T-helper 17 cell (primary cell): ENCODE measurements at regions not wholly inside any gene's neighbourhood (a gene's known extent, or its start where the extent isn't known, plus 50 kb on each side); places are given as distances from the start of the nearest gene placed in this dataset.
"Not testable (repeated sequence)": the region's sequence is repeated elsewhere in the genome, so short reads cannot be mapped to it uniquely, and the experiment has no call there.

Experiments
- ATAC-seq: fragments of 150-1000 bp; cut with Tn5 transposase; 2 replicates; pipeline ENCODE4 v1.10.0; 2021; ENCODE audit warnings: mild to moderate bottlenecking, moderate library complexity
- DNase-seq, 3 donors: peaks; one replicate each; pipeline versions ENCODE4 v3.0.0 to v3.0.0-alpha.2; 2020 to 2021
- H3K9me3 ChIP-seq: one replicate; pipeline ENCODE4 v1.7.0; 2013; ENCODE audit warnings: low read length, mild to moderate bottlenecking; ENCODE audit not compliant: control insufficient read depth, poor library complexity, severe bottlenecking
- H3K27ac Mint-ChIP-seq: one replicate; pipeline ENCODE4 v1.8.0; 2022; ENCODE audit warnings: mild to moderate bottlenecking, moderate library complexity, mixed read lengths
- H3K27me3 Mint-ChIP-seq: one replicate; pipeline ENCODE4 v1.8.0; 2022; ENCODE audit warnings: mixed read lengths
- H3K36me3 Mint-ChIP-seq: one replicate; pipeline ENCODE4 v1.8.0; 2022; ENCODE audit warnings: low read depth, mixed read lengths
- H3K4me1 Mint-ChIP-seq: one replicate; pipeline ENCODE4 v1.8.0; 2022; ENCODE audit warnings: mild to moderate bottlenecking, mixed read lengths
- H3K4me3 Mint-ChIP-seq: one replicate; pipeline ENCODE4 v1.8.0; 2022; ENCODE audit warnings: mild to moderate bottlenecking, moderate library complexity, mixed read lengths

- H3K36me3 Mint-ChIP-seq, result peaks cover under 1% of the 10 kb centered on the region
- H3K27ac Mint-ChIP-seq, result no peak overlapping the region
- DNase-seq (no peak), ATAC-seq (no peak)
- H3K9me3 ChIP-seq, result no peaks in the 10 kb centered on the region
- H3K4me3 Mint-ChIP-seq, result no peak overlapping the region
- no peaks in the 10 kb centered on the region for H3K4me1 Mint-ChIP-seq
- H3K27me3 Mint-ChIP-seq, result peaks cover 36% of the 10 kb centered on the region
Observed at GRCh38 chr1:38662126-38662525, 197.4 kb downstream of the RRAGC start.

- no peak for DNase-seq
- Mint-ChIP-seq H3K4me3 (no peak overlapping the region), H3K27me3 (peaks cover 60% of the 10 kb centered on the region), H3K36me3 (peaks cover 4% of the 10 kb centered on the region), H3K27ac (no peak overlapping the region), H3K4me1 (peaks cover 2% of the 10 kb centered on the region)
- ATAC-seq, result no peak
- no peaks in the 10 kb centered on the region for H3K9me3 ChIP-seq
Observed at GRCh38 chr1:38658883-38659282, 200.7 kb downstream of the RRAGC start.

- H3K36me3 Mint-ChIP-seq, result peaks cover 4% of the 10 kb centered on the region
- peaks cover 59% of the 10 kb centered on the region for H3K27me3 Mint-ChIP-seq
- H3K4me3 Mint-ChIP-seq, result no peak overlapping the region
- H3K27ac Mint-ChIP-seq, result no peak overlapping the region
- H3K4me1 Mint-ChIP-seq, result peaks cover 2% of the 10 kb centered on the region
- no peak for ATAC-seq
- no peak for DNase-seq
- H3K9me3 ChIP-seq, result no peaks in the 10 kb centered on the region
Observed at GRCh38 chr1:38657873-38658272, 201.7 kb downstream of the RRAGC start.

GRCh38 chr1:38657207-38657840 lies 202.2 kb downstream of the RRAGC start:
- H3K36me3 Mint-ChIP-seq, result peaks cover 4% of the 10 kb centered on the region
- no peak overlapping the region for H3K4me3 Mint-ChIP-seq
- no peaks in the 10 kb centered on the region for H3K9me3 ChIP-seq
- ATAC-seq (no peak), DNase-seq (no peak)
- peaks cover 65% of the 10 kb centered on the region for H3K27me3 Mint-ChIP-seq
- H3K4me1 Mint-ChIP-seq, result peaks cover 2% of the 10 kb centered on the region
- H3K27ac Mint-ChIP-seq, result no peak overlapping the region

GRCh38 chr1:38656726-38657125 lies 202.8 kb downstream of the RRAGC start:
- H3K4me1 Mint-ChIP-seq, result peaks cover 2% of the 10 kb centered on the region
- H3K4me3 Mint-ChIP-seq, result no peak overlapping the region
- H3K27me3 Mint-ChIP-seq, result peaks cover 71% of the 10 kb centered on the region
- ATAC-seq (no peak), DNase-seq (no peak)
- peaks cover 4% of the 10 kb centered on the region for H3K36me3 Mint-ChIP-seq
- no peaks in the 10 kb centered on the region for H3K9me3 ChIP-seq
- H3K27ac Mint-ChIP-seq, result no peak overlapping the region

GRCh38 chr1:38652217-38652616 lies 207.4 kb downstream of the RRAGC start:
- ATAC-seq, result no peak
- H3K27me3 Mint-ChIP-seq, result peaks cover 76% of the 10 kb centered on the region
- DNase-seq, result no peak
- peaks cover 8% of the 10 kb centered on the region for H3K4me1 Mint-ChIP-seq
- no peaks in the 10 kb centered on the region for H3K9me3 ChIP-seq
- H3K36me3 Mint-ChIP-seq, result peaks cover 7% of the 10 kb centered on the region
- H3K4me3 Mint-ChIP-seq, result no peak overlapping the region
- H3K27ac Mint-ChIP-seq, result no peak overlapping the region

GRCh38 chr1:38651669-38652068 lies 207.9 kb downstream of the RRAGC start:
- Mint-ChIP-seq H3K36me3 (peaks cover 6% of the 10 kb centered on the region), H3K27ac (no peak overlapping the region), H3K27me3 (peaks cover 70% of the 10 kb centered on the region), H3K4me1 (peaks cover 8% of the 10 kb centered on the region), H3K4me3 (no peak overlapping the region)
- no peak for DNase-seq
- H3K9me3 ChIP-seq, result no peaks in the 10 kb centered on the region
- no peak for ATAC-seq

- H3K9me3 ChIP-seq, result no peaks in the 10 kb centered on the region
- Mint-ChIP-seq H3K4me3 (no peak overlapping the region), H3K4me1 (peaks cover 5% of the 10 kb centered on the region), H3K27ac (no peak overlapping the region), H3K36me3 (peaks cover 3% of the 10 kb centered on the region), H3K27me3 (peaks cover 43% of the 10 kb centered on the region)
- DNase-seq (no peak), ATAC-seq (no peak)
Observed at GRCh38 chr1:38648417-38648816, 211.2 kb downstream of the RRAGC start.

- H3K27ac Mint-ChIP-seq, H3K36me3 Mint-ChIP-seq, H3K4me1 Mint-ChIP-seq, ATAC-seq, DNase-seq, H3K9me3 ChIP-seq, H3K4me3 Mint-ChIP-seq: not testable (repeated sequence)
- peaks cover 34% of the 10 kb centered on the region for H3K27me3 Mint-ChIP-seq
Observed at GRCh38 chr1:38647341-38647740, 212.2 kb downstream of the RRAGC start.

- ATAC-seq (no peak), DNase-seq (no peak)
- Mint-ChIP-seq H3K36me3 (peaks cover 2% of the 10 kb centered on the region), H3K4me3 (no peak overlapping the region), H3K27me3 (peaks cover 15% of the 10 kb centered on the region), H3K4me1 (peaks cover 4% of the 10 kb centered on the region), H3K27ac (no peak overlapping the region)
- H3K9me3 ChIP-seq, result no peaks in the 10 kb centered on the region
Observed at GRCh38 chr1:38644092-38644491, 215.5 kb downstream of the RRAGC start.

- H3K4me1 Mint-ChIP-seq, result no peaks in the 10 kb centered on the region
- H3K36me3 Mint-ChIP-seq, result no peaks in the 10 kb centered on the region
- ATAC-seq (no peak), DNase-seq (no peak)
- no peak overlapping the region for H3K4me3 Mint-ChIP-seq
- no peak overlapping the region for H3K27ac Mint-ChIP-seq
- H3K27me3 Mint-ChIP-seq, result peaks cover 20% of the 10 kb centered on the region
- no peaks in the 10 kb centered on the region for H3K9me3 ChIP-seq
Observed at GRCh38 chr1:38641661-38642060, 217.9 kb downstream of the RRAGC start.

GRCh38 chr1:38640371-38640770 lies 219.2 kb downstream of the RRAGC start:
- H3K27ac Mint-ChIP-seq, result no peak overlapping the region
- peaks cover 3% of the 10 kb centered on the region for H3K9me3 ChIP-seq
- H3K27me3 Mint-ChIP-seq, result peaks cover 29% of the 10 kb centered on the region
- no peak overlapping the region for H3K4me3 Mint-ChIP-seq
- DNase-seq (no peak), ATAC-seq (no peak)
- H3K36me3 Mint-ChIP-seq, result no peaks in the 10 kb centered on the region
- no peaks in the 10 kb centered on the region for H3K4me1 Mint-ChIP-seq

GRCh38 chr1:38628241-38628640 lies 231.3 kb downstream of the RRAGC start:
- Mint-ChIP-seq H3K4me3 (no peak overlapping the region), H3K36me3 (peaks cover 3% of the 10 kb centered on the region), H3K27ac (no peak overlapping the region), H3K27me3 (peaks cover 26% of the 10 kb centered on the region), H3K4me1 (peaks cover 2% of the 10 kb centered on the region)
- ATAC-seq (no peak), DNase-seq (no peak)
- no peaks in the 10 kb centered on the region for H3K9me3 ChIP-seq

- Mint-ChIP-seq H3K4me1 (peaks cover 2% of the 10 kb centered on the region), H3K4me3 (no peak overlapping the region), H3K27ac (no peak overlapping the region), H3K27me3 (peaks cover 32% of the 10 kb centered on the region), H3K36me3 (peaks cover 3% of the 10 kb centered on the region)
- ATAC-seq (no peak), DNase-seq (no peak)
- H3K9me3 ChIP-seq, result no peaks in the 10 kb centered on the region
Observed at GRCh38 chr1:38625939-38626338, 233.6 kb downstream of the RRAGC start.
